GM21381 (cell line): ENCODE measurements at regions not wholly inside any gene's neighbourhood (a gene's known extent, or its start where the extent isn't known, plus 50 kb on each side); places are given as distances from the start of the nearest gene placed in this dataset.

Experiments used
- ATAC-seq: cut with Tn5 transposase; IDR thresholded peaks from one replicate; pipeline ENCODE4 v1.9.1; 2021; ENCODE audit warnings: mild to moderate bottlenecking, moderate library complexity; ENCODE audit not compliant: unreplicated experiment

- ATAC-seq, result no peak
Observed at GRCh38 chr14:106838991-106839769, 1312.8 kb downstream of the TMEM121 start.

- ATAC-seq, result no peak
Observed at GRCh38 chr14:106840258-106840657, 1313.9 kb downstream of the TMEM121 start.

GRCh38 chr14:106840991-106841390, 1314.6 kb downstream of the TMEM121 start:
- no peak for ATAC-seq

GRCh38 chr14:106841701-106842100, 1315.3 kb downstream of the TMEM121 start:
- no peak for ATAC-seq

- no peak for ATAC-seq
Observed at GRCh38 chr14:106842687-106843086, 1316.3 kb downstream of the TMEM121 start.

GRCh38 chr14:106843386-106843785, 1317.0 kb downstream of the TMEM121 start:
- ATAC-seq, result no peak

GRCh38 chr14:106843951-106844483, 1317.6 kb downstream of the TMEM121 start:
- no peak for ATAC-seq

GRCh38 chr14:106844608-106845285, 1318.4 kb downstream of the TMEM121 start:
- peak; percentile 31 for ATAC-seq

- ATAC-seq, result peak; percentile 42
Observed at GRCh38 chr14:106845286-106846087, 1319.1 kb downstream of the TMEM121 start.

GRCh38 chr14:106846218-106846617, 1319.8 kb downstream of the TMEM121 start:
- no peak for ATAC-seq

GRCh38 chr14:106848330-106849121, 1322.1 kb downstream of the TMEM121 start:
- ATAC-seq, result no peak

- ATAC-seq, result peak; percentile 51
Observed at GRCh38 chr14:106850913-106851825, 1324.8 kb downstream of the TMEM121 start.

- peak; percentile 49 for ATAC-seq
Observed at GRCh38 chr14:106872611-106873446, 1346.4 kb downstream of the TMEM121 start.

- ATAC-seq, result no peak
Observed at GRCh38 chr14:106874350-106874749, 1348.0 kb downstream of the TMEM121 start.

- no peak for ATAC-seq
Observed at GRCh38 chr14:106875503-106875902, 1349.1 kb downstream of the TMEM121 start.

GRCh38 chr14:106876711-106877110, 1350.3 kb downstream of the TMEM121 start:
- no peak for ATAC-seq

- ATAC-seq, result no peak
Observed at GRCh38 chr14:106877517-106877916, 1351.1 kb downstream of the TMEM121 start.

- ATAC-seq, result peak; percentile 51
Observed at GRCh38 chr14:106879241-106879640, 1352.9 kb downstream of the TMEM121 start.
